GM12878 (cell line): ENCODE measurements at regions not wholly inside any gene's neighbourhood (a gene's known extent, or its start where the extent isn't known, plus 50 kb on each side); places are given as distances from the start of the nearest gene placed in this dataset.

Source experiments
- ATAC-seq: fragments of 200-7000 bp; cut with Tn5 transposase; 3 replicates; pipeline ENCODE4 v1.9.1; 2020; ENCODE audit warnings: mild to moderate bottlenecking, moderate library complexity
- BruUV-seq: library from RNA; stranded (reverse); fragments of 400-500 nt; replicated peaks from 2 replicates; lab custom pipeline; 2021; lab: Mats Ljungman, UMichigan
- CTCF ChIA-PET: fragments of 300-600 bp; sonication (Branson Sonifier 250); formaldehyde crosslinking; extraction: SDS; loops from one replicate; lab custom pipeline; 2021; ENCODE audit warnings: inconsistent platforms; lab: Yijun Ruan, JAX
- POLR2A ChIA-PET: fragments of 350-600 bp; formaldehyde crosslinking; extraction: SDS; loops from one replicate; lab custom pipeline; 2021; ENCODE audit warnings: inconsistent platforms; lab: Charles Lee
- RAD21 ChIA-PET: fragments of 300-600 bp; sonication (Branson Sonifier 250); formaldehyde crosslinking; loops from one replicate; lab custom pipeline; 2023; ENCODE audit warnings: antibody characterized with exemption; ENCODE audit not compliant: unreplicated experiment; lab: Charles Lee
- SMC1A ChIA-PET: fragments of 300-600 bp; sonication (Branson Sonifier 250); formaldehyde crosslinking; loops from one replicate; lab custom pipeline; 2023; ENCODE audit not compliant: unreplicated experiment, uncharacterized antibody; lab: Charles Lee
- DNase-seq: peaks from one replicate; pipeline ENCODE4 v3.0.0-alpha.2; 2011; ENCODE audit warnings: low read depth, low spot score
- FAIRE-seq: peaks from 3 replicates; lab custom pipeline; 2011; peaks lifted over from hg19 to GRCh38; lab: Jason Lieb, UNC
- H2AFZ ChIP-seq: 2 replicates; pipeline ENCODE4 v1.6.0; 2011; ENCODE audit warnings: low read depth, low read length, control low read depth; ENCODE audit not compliant: control insufficient read depth
- H3K27ac ChIP-seq: 2 replicates; pipeline ENCODE4 v1.5.1; 2011; ENCODE audit warnings: control low read depth; ENCODE audit not compliant: control insufficient read depth, insufficient read depth
- H3K27me3 ChIP-seq, 2 experiments: replicated peaks in 1 of 2; 2 replicates each; pipeline versions ENCODE4 v1.6.0 to v1.6.1; 2011; ENCODE audit warnings: low read length in 1 of 2; ENCODE audit not compliant: control insufficient read depth in 2 of 2, insufficient read depth in 2 of 2
- H3K36me3 ChIP-seq, 2 experiments: 2 replicates each; pipeline ENCODE4 v1.5.1; 2011; ENCODE audit warnings: low read length in 1 of 2; ENCODE audit not compliant: control insufficient read depth in 2 of 2, insufficient read depth in 2 of 2
- H3K4me1 ChIP-seq: 2 replicates; pipeline ENCODE4 v1.6.1; 2011; ENCODE audit warnings: mild to moderate bottlenecking, low read length, moderate library complexity, mixed read lengths; ENCODE audit not compliant: control insufficient read depth, insufficient read depth
- H3K4me2 ChIP-seq: 2 replicates; pipeline ENCODE4 v1.6.0; 2011; ENCODE audit warnings: control low read depth; ENCODE audit not compliant: control insufficient read depth, insufficient read depth
- H3K4me3 ChIP-seq: fragments of 200-600 bp; sonication (generic); 2 replicates; pipeline ENCODE4 v1.5.1; 2016
- H3K79me2 ChIP-seq: 2 replicates; pipeline ENCODE4 v1.6.0; 2011; ENCODE audit warnings: low read length; ENCODE audit not compliant: control insufficient read depth, insufficient read depth
- H3K9ac ChIP-seq: 2 replicates; pipeline ENCODE4 v1.8.0; 2011; ENCODE audit warnings: low read length, control low read depth, mixed read lengths; ENCODE audit not compliant: control insufficient read depth, insufficient read depth
- H3K9me3 ChIP-seq: replicated peaks from 3 replicates; pipeline ENCODE4 v1.5.1; 2011; ENCODE audit warnings: mild to moderate bottlenecking, low read length; ENCODE audit not compliant: control insufficient read depth, insufficient read depth
- H4K20me1 ChIP-seq: 2 replicates; pipeline ENCODE4 v1.6.0; 2011; ENCODE audit not compliant: control insufficient read depth, insufficient read depth
- BRCA1 ChIP-seq: IDR thresholded peaks from 2 replicates; pipeline ENCODE4 v1.6.1; 2011; ENCODE audit warnings: low read depth, low read length, improper control_type of control experiment
- E4F1 ChIP-seq: fragments of 450-650 bp; IDR thresholded peaks from 2 replicates; pipeline ENCODE4 v1.6.1; 2018; ENCODE audit warnings: borderline replicate concordance, mild to moderate bottlenecking; ENCODE audit not compliant: partially characterized antibody
- EGR1 ChIP-seq, 2 experiments: IDR thresholded peaks; 1 replicate in 1 of 2; 2 replicates in 1 of 2; pipeline ENCODE4 v1.6.1; 2011 to 2012; ENCODE audit warnings: low read depth in 2 of 2, low read length in 2 of 2, borderline replicate concordance in 1 of 2, mild to moderate bottlenecking in 1 of 2, moderate library complexity in 1 of 2
- EP300 ChIP-seq, 2 experiments: fragments of 150-350 bp in 1 of 2; IDR thresholded peaks; 2 replicates each; pipeline ENCODE4 v1.6.1; 2011 to 2012; ENCODE audit warnings: low read depth in 2 of 2, low read length in 2 of 2, borderline replicate concordance in 1 of 2, improper control_type of control experiment in 1 of 2, inconsistent platforms in 1 of 2; ENCODE audit not compliant: control insufficient read depth in 1 of 2
- RELA ChIP-seq: fragments of 450-650 bp; IDR thresholded peaks from 2 replicates; pipeline ENCODE4 v1.8.0; 2014; ENCODE audit warnings: borderline replicate concordance; ENCODE audit not compliant: partially characterized antibody
- TCF7 ChIP-seq: IDR thresholded peaks from 2 replicates; pipeline ENCODE4 v1.6.1; 2014; ENCODE audit warnings: antibody characterized with exemption, borderline replicate concordance
- WGBS: methylation state at CpG from one replicate; pipeline ENCODE4 v1.1.6; 2016; ENCODE audit warnings: low lambda C conversion rate; ENCODE audit not compliant: insufficient replicate concordance, insufficient coverage; ENCODE audit errors: missing lambda C conversion rate; 5-methylcytosine and 5-hydroxymethylcytosine counted together
- in situ Hi-C: fragments of 300-500 bp; cut with MboI; formaldehyde crosslinking; loops from 9 replicates; pipeline ENCODE4 v1.14.3; 2018; ENCODE audit warnings: mixed read lengths
- intact Hi-C: fragments of 100-400 bp; cut with micrococcal nuclease; formaldehyde crosslinking; loops from one replicate; pipeline ENCODE4 v1.14.2; 2022; ENCODE audit not compliant: unreplicated experiment

DNA sequence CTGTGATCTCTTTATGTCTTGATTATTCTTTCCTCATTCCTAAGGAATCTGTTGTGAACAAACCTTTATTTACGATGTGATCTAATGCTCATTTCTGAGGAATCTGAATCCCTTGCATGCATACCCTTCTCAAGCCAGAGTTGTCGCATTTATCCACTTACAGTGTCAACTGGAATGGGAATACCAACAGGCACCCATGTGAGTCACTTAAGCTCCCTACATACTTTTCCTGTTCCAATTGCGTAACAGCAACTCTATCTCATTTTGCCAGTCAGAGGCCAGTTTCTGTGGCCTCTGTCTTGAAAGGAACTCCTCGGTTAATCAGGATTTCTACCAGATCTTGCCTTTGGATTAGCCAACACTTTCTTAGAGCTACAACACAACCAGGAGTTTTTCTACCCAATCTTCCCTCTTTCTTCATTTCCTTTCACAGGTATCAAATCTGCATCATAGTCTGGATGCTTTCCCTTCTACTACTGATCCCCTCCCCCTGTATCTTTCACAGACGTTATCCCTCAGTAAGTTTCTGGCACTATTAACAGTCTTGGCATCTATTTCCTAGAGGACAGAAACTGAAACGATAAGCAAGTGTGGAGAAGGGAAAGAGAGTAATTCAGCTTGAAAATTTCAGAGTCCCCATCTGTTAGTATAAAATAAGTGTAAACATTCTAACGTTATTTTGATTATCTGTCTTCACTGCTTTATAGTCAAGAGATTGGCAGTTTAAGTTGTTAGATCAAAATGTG lies 66.8 kb upstream of the BCHE start:
- ChIA-PET RAD21 (no interaction called here), SMC1A (no interaction called here), POLR2A (no interaction called here)
- no peak overlapping the region for H3K4me3 ChIP-seq
- no peaks in the 10 kb centered on the region for H3K79me2 ChIP-seq
- DNase-seq, result no peak
- H3K9me3 ChIP-seq, result no peaks in the 10 kb centered on the region
- 19% methylated on average over 7 of the region's 7 CpGs for WGBS
- BruUV-seq, result no TSS peak
- H4K20me1 ChIP-seq, result no peaks in the 10 kb centered on the region
- in situ Hi-C loops, result no loop called here
- no peaks in the 10 kb centered on the region for H3K27me3 ChIP-seq
- H3K27ac ChIP-seq, result no peak overlapping the region
- H3K9ac ChIP-seq, result no peak overlapping the region
- no peak overlapping the region for H3K4me2 ChIP-seq
- TF ChIP-seq E4F1, result no peak
- no peak for TF ChIP-seq EGR1 (IDR thresholded peaks at IDR 0.05; ENCODE audit: borderline replicate concordance in 1 of 2, low read depth in 2 of 2, low read length in 2 of 2)
- TF ChIP-seq TCF7, result no peak
- no peak for TF ChIP-seq RELA
- TF ChIP-seq EP300 (IDR thresholded peaks at IDR 0.05; ENCODE audit: borderline replicate concordance in 1 of 2, control insufficient read depth in 1 of 2, low read depth in 2 of 2, low read length in 2 of 2), result no peak
- TF ChIP-seq BRCA1, result no peak
- TF ChIP-seq, all 136 proteins: peak for 0
- ATAC-seq (no peak), FAIRE-seq (no peak)
- intact Hi-C loops, result no loop called here
- no peaks in the 10 kb centered on the region for H3K4me1 ChIP-seq
- CTCF ChIA-PET, result interaction anchor here (0.7 to 1.5 kb wide), 2 partner anchors 8 to 9 kb away, joined by 5 read pairs; no protein-coding TSS in a partner anchor
- H3K36me3 ChIP-seq, result no peaks in the 10 kb centered on the region
- no peak overlapping the region for H2AFZ ChIP-seq
